A549 (cell line): ENCODE measurements at regions not wholly inside any gene's neighbourhood (a gene's known extent, or its start where the extent isn't known, plus 50 kb on each side); places are given as distances from the start of the nearest gene placed in this dataset.

Experiments used
- CBX2 ChIP-seq: fragments of 200-600 bp; sonication (generic); IDR thresholded peaks from 2 replicates; pipeline ENCODE4 v1.6.1; 2016; ENCODE audit warnings: low read depth, mild to moderate bottlenecking, borderline replicate concordance
- EP300 ChIP-seq, 2 experiments: fragments of >200 bp; sonication (Bioruptor Twin); formaldehyde crosslinking; IDR thresholded peaks; 2 replicates in 1 of 2; 3 replicates in 1 of 2; pipeline ENCODE4 v1.6.1; 2016 to 2017
- NFE2L2 ChIP-seq: fragments of 150-350 bp; conservative IDR thresholded peaks from 2 replicates; pipeline ENCODE4 v1.6.1; 2014; ENCODE audit warnings: low read length
- POLR2A ChIP-seq: IDR thresholded peaks from 2 replicates; pipeline ENCODE4 v1.6.1; 2012; ENCODE audit warnings: mild to moderate bottlenecking, low read length
- POLR2AphosphoS2 ChIP-seq: conservative IDR thresholded peaks from 2 replicates; pipeline ENCODE4 v1.6.1; 2012; ENCODE audit warnings: low read length, improper control_type of control experiment, inconsistent platforms
- RAD21 ChIP-seq, 2 experiments: fragments of >200 bp in 1 of 2; sonication (Bioruptor Twin) in 1 of 2; formaldehyde crosslinking in 1 of 2; IDR thresholded peaks in 1 of 2; conservative IDR thresholded peaks in 1 of 2; 2 replicates in 1 of 2; 3 replicates in 1 of 2; pipeline ENCODE4 v1.6.1; 2012 to 2018; ENCODE audit warnings: inconsistent platforms in 1 of 2
- SMC3 ChIP-seq: fragments of >200 bp; sonication (Bioruptor Twin); formaldehyde crosslinking; IDR thresholded peaks from 3 replicates; pipeline ENCODE4 v1.6.1; 2018; ENCODE audit warnings: inconsistent platforms
- TF ChIP-seq, protein P1 (sequence below): fragments of >200 bp; sonication (Bioruptor Twin); formaldehyde crosslinking; IDR thresholded peaks from 3 replicates; pipeline ENCODE4 v1.5.1; 2016
- TF ChIP-seq, protein P2 (sequence below): fragments of 200-600 bp; sonication (generic); IDR thresholded peaks from 2 replicates; pipeline ENCODE4 v1.6.1; 2016; ENCODE audit warnings: antibody characterized with exemption, mild to moderate bottlenecking, moderate library complexity

DNA sequence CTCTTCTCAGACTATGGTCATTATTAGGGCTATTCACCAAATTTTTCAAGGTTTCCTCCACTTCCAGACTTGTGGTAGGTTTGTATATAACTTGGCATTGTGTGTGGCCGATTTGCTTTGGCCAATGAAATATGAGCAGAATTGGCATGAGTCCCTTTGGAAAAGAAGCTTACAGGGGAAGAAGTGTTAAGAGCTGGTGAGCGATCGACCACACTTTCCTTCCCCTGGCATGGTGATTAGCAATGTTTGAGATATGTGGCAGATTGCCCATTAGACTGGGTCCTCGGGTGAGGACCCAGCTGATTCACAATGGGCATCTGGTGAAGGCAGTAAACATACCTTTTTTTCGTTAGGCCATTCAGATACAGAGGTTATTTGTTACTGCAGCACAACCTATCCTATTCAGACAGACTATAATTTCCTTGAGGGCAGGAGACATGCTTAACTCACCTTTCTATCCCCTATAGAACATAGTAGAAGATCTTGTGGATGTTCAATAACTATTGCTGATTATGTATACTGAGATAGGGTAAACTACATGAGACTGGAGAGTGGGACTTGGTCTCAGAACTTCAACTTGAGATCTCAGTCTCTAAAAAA lies 62.8 kb upstream of the KLF9 start:
- TF ChIP-seq POLR2AphosphoS2 (no peak), CBX2 (no peak), NFE2L2 (no peak), POLR2A (no peak), EP300 (IDR thresholded peaks at IDR 0.05) (no peak), RAD21 (conservative IDR thresholded peaks at IDR 0.05 in 1 of 2, IDR thresholded peaks at IDR 0.05 in 1 of 2) (no peak), SMC3 (no peak)
- TF ChIP-seq, protein P1, sequence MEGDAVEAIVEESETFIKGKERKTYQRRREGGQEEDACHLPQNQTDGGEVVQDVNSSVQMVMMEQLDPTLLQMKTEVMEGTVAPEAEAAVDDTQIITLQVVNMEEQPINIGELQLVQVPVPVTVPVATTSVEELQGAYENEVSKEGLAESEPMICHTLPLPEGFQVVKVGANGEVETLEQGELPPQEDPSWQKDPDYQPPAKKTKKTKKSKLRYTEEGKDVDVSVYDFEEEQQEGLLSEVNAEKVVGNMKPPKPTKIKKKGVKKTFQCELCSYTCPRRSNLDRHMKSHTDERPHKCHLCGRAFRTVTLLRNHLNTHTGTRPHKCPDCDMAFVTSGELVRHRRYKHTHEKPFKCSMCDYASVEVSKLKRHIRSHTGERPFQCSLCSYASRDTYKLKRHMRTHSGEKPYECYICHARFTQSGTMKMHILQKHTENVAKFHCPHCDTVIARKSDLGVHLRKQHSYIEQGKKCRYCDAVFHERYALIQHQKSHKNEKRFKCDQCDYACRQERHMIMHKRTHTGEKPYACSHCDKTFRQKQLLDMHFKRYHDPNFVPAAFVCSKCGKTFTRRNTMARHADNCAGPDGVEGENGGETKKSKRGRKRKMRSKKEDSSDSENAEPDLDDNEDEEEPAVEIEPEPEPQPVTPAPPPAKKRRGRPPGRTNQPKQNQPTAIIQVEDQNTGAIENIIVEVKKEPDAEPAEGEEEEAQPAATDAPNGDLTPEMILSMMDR: no peak
- TF ChIP-seq, protein P2, sequence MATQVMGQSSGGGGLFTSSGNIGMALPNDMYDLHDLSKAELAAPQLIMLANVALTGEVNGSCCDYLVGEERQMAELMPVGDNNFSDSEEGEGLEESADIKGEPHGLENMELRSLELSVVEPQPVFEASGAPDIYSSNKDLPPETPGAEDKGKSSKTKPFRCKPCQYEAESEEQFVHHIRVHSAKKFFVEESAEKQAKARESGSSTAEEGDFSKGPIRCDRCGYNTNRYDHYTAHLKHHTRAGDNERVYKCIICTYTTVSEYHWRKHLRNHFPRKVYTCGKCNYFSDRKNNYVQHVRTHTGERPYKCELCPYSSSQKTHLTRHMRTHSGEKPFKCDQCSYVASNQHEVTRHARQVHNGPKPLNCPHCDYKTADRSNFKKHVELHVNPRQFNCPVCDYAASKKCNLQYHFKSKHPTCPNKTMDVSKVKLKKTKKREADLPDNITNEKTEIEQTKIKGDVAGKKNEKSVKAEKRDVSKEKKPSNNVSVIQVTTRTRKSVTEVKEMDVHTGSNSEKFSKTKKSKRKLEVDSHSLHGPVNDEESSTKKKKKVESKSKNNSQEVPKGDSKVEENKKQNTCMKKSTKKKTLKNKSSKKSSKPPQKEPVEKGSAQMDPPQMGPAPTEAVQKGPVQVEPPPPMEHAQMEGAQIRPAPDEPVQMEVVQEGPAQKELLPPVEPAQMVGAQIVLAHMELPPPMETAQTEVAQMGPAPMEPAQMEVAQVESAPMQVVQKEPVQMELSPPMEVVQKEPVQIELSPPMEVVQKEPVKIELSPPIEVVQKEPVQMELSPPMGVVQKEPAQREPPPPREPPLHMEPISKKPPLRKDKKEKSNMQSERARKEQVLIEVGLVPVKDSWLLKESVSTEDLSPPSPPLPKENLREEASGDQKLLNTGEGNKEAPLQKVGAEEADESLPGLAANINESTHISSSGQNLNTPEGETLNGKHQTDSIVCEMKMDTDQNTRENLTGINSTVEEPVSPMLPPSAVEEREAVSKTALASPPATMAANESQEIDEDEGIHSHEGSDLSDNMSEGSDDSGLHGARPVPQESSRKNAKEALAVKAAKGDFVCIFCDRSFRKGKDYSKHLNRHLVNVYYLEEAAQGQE: no peak
